ENCODE measurements at regions not wholly inside any gene's neighbourhood (a gene's known extent, or its start where the extent isn't known, plus 50 kb on each side); places are given as distances from the start of the nearest gene placed in this dataset.

GRCh38 chr13:97798836-97799235 lies 154.6 kb upstream of the IPO5 start:
- Histone ChIP-seq H3K27ac (no peak overlapping the region), H3K9me3 (peaks cover 0 to 16% of the 10 kb centered on the region in 2 donors), H3K4me1 (no peaks in the 10 kb centered on the region), H3K27me3 (no peaks in the 10 kb centered on the region), H3K36me3 (no peaks in the 10 kb centered on the region), H3K4me3 (no peak overlapping the region)
- intact Hi-C loops (cut with DNase I), result no loop called here
- DNase-seq, result peak in 2 of 4 donors; percentile 30 to 59
- TF ChIP-seq CTCF (IDR thresholded peaks at IDR 0.05), result no peak
- no peak for ATAC-seq

- no peaks in the 10 kb centered on the region for H3K27me3 ChIP-seq
- TF ChIP-seq CTCF (IDR thresholded peaks at IDR 0.05), result no peak
- intact Hi-C loops (cut with DNase I), result no loop called here
- ATAC-seq (no peak), DNase-seq (peak in 1 of 4 donors; percentile 3)
- H3K27ac ChIP-seq, result no peak overlapping the region
- no peaks in the 10 kb centered on the region for H3K36me3 ChIP-seq
- no peak overlapping the region for H3K4me3 ChIP-seq
- H3K9me3 ChIP-seq, result no peaks in the 10 kb centered on the region
- H3K4me1 ChIP-seq, result no peaks in the 10 kb centered on the region
Observed at GRCh38 chr13:97802213-97802612, 151.3 kb upstream of the IPO5 start.

GRCh38 chr13:97809576-97809975 lies 143.9 kb upstream of the IPO5 start:
- ATAC-seq (no peak), DNase-seq (no peak)
- H3K4me1 ChIP-seq, result no peaks in the 10 kb centered on the region
- no peak overlapping the region for H3K27ac ChIP-seq
- H3K27me3 ChIP-seq, result no peaks in the 10 kb centered on the region
- no peak for TF ChIP-seq CTCF (IDR thresholded peaks at IDR 0.05)
- no peak overlapping the region for H3K4me3 ChIP-seq
- peaks cover 0 to 3% of the 10 kb centered on the region in 2 donors for H3K9me3 ChIP-seq
- intact Hi-C loops (cut with DNase I), result no loop called here
- no peaks in the 10 kb centered on the region for H3K36me3 ChIP-seq

GRCh38 chr13:97810152-97810551 lies 143.3 kb upstream of the IPO5 start:
- ATAC-seq, result peak; percentile 57
- TF ChIP-seq CTCF (IDR thresholded peaks at IDR 0.05), result peak in 1 of 2 donors; percentile 40
- H3K36me3 ChIP-seq, result no peaks in the 10 kb centered on the region
- intact Hi-C loops (cut with DNase I), result no loop called here
- no peaks in the 10 kb centered on the region for H3K27me3 ChIP-seq
- no peaks in the 10 kb centered on the region for H3K4me1 ChIP-seq
- H3K4me3 ChIP-seq, result no peak overlapping the region
- peaks cover 0 to 3% of the 10 kb centered on the region in 2 donors for H3K9me3 ChIP-seq
- peak in 2 of 4 donors; percentile 27 to 29 for DNase-seq
- H3K27ac ChIP-seq, result no peak overlapping the region

GRCh38 chr13:97822377-97822776 lies 131.1 kb upstream of the IPO5 start:
- intact Hi-C loops (cut with DNase I), result no loop called here

More at GRCh38 chr13:97822377-97822776, 131.1 kb upstream of the IPO5 start:
- H3K36me3 ChIP-seq, result no peaks in the 10 kb centered on the region
- ATAC-seq, result no peak
- H3K27me3 ChIP-seq, result peaks cover 0 to 10% of the 10 kb centered on the region in 2 donors
- no peaks in the 10 kb centered on the region for H3K9me3 ChIP-seq
- no peak overlapping the region for H3K27ac ChIP-seq
- TF ChIP-seq CTCF (IDR thresholded peaks at IDR 0.05), result no peak
- H3K4me1 ChIP-seq, result no peaks in the 10 kb centered on the region
- DNase-seq, result no peak
- no peak overlapping the region for H3K4me3 ChIP-seq
